Adipocyte (in vitro differentiated cells): ENCODE measurements at regions not wholly inside any gene's neighbourhood (a gene's known extent, or its start where the extent isn't known, plus 50 kb on each side); places are given as distances from the start of the nearest gene placed in this dataset.

ENCODE experiments used
- DNase-seq: peaks from one replicate; pipeline ENCODE4 v3.0.0-alpha.2; 2015; ENCODE audit warnings: low read depth
- H3K27me3 ChIP-seq: replicated peaks from 2 replicates; pipeline ENCODE4 v1.7.0; 2013; ENCODE audit warnings: mild to moderate bottlenecking, low read length, moderate library complexity; ENCODE audit not compliant: control insufficient read depth, insufficient read depth
- H3K36me3 ChIP-seq: 2 replicates; pipeline ENCODE4 v1.7.0; 2013; ENCODE audit warnings: low read length, mild to moderate bottlenecking, moderate library complexity; ENCODE audit not compliant: control insufficient read depth, insufficient read depth, severe bottlenecking
- H3K4me1 ChIP-seq: 2 replicates; pipeline ENCODE4 v1.7.0; 2013; ENCODE audit warnings: mild to moderate bottlenecking, low read length, moderate library complexity; ENCODE audit not compliant: control insufficient read depth, insufficient read depth
- H3K4me3 ChIP-seq: 2 replicates; pipeline ENCODE4 v1.7.0; 2013; ENCODE audit warnings: mild to moderate bottlenecking, low read length, moderate library complexity
- H3K9ac ChIP-seq: 2 replicates; pipeline ENCODE4 v1.7.0; 2013; ENCODE audit warnings: mild to moderate bottlenecking, low read length, moderate library complexity
- H3K9me3 ChIP-seq: 2 replicates; pipeline ENCODE4 v1.7.0; 2013; ENCODE audit warnings: mild to moderate bottlenecking, low read length, moderate library complexity; ENCODE audit not compliant: control insufficient read depth

DNA sequence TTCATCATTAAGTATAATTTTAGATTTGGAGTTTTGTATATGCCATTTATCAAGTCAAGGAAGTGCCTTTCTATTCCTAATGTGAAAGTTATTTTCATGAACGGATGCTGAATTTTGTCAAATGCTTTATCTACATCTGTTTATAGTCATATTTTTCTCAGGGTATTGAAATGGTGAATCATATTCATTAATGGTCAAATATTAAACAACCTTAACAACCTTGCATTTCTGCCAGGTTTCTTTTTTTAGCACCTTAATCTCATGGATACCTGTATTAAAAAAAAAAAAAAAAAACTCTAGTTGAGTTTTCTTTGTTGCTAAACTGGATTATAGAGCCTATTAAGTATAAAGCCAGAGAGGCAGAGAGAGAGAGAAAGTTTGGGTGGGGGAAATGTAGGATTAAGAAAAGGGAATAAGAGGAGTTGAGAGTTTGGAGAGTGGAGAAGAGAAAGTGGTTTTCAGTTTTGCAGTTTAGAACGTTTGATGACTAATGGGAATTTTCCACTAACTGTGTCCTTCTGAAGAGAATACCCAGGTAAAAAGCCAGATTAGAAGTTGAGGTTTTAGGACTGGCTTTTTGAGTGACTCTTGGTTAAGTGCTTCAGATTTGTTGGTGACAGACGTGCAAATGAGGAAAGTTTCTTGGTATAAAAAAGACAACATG is 305.0 kb downstream of the HLX start:
- Histone ChIP-seq H3K4me1 (no peaks in the 10 kb centered on the region), H3K4me3 (no peak overlapping the region), H3K9ac (no peak overlapping the region), H3K36me3 (no peaks in the 10 kb centered on the region), H3K9me3 (no peaks in the 10 kb centered on the region), H3K27me3 (no peaks in the 10 kb centered on the region)
- DNase-seq = no peak

DNA sequence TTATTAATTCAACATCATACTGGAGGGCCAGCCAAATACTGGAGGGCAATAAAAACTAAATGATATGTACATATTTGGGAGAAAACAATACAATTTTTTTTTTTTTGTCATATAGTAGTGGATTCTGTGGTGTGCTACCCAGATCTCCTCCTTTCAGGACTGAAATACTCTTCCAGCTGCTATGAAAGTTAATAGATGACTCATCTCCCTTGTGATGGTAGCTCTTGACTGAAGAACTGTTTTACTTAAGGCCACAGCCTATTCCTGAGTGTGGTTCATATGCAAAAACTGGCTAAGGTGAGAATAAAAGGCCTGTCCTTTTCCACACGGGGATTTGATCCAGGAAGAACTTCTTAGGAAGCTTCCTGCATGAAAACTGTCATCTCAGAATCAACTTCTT is 307.9 kb downstream of the HLX start:
- H3K9me3 ChIP-seq = no peaks in the 10 kb centered on the region

DNA sequence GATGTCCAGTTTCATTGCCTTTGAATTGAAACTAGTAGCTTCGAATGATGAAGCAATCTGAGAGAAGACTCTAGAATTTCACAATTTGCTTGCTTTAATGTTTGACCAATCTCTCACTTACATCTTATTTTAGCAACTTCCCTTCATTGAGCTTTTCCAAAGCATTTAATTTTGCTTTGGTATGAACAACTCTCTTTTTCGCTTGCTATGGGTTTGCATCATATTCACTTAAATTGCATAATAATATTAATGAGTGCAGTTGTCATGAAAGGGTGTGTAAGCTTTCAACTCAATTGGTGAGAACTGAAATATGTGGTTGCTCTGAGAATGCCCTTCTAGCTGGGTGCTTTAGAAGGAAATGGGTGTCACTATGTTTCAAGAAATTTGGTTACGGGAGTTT is 309.2 kb downstream of the HLX start:
- DNase-seq = no peak
- Histone ChIP-seq H3K9me3 (no peaks in the 10 kb centered on the region), H3K36me3 (no peaks in the 10 kb centered on the region), H3K4me1 (no peaks in the 10 kb centered on the region), H3K9ac (no peak overlapping the region), H3K27me3 (no peaks in the 10 kb centered on the region), H3K4me3 (no peak overlapping the region)

More for the DNA sequence above, 307.9 kb downstream of the HLX start:
- Histone ChIP-seq H3K27me3 (no peaks in the 10 kb centered on the region), H3K36me3 (no peaks in the 10 kb centered on the region), H3K4me1 (no peaks in the 10 kb centered on the region), H3K9ac (no peak overlapping the region), H3K4me3 (no peak overlapping the region)
- no peak for DNase-seq

DNA sequence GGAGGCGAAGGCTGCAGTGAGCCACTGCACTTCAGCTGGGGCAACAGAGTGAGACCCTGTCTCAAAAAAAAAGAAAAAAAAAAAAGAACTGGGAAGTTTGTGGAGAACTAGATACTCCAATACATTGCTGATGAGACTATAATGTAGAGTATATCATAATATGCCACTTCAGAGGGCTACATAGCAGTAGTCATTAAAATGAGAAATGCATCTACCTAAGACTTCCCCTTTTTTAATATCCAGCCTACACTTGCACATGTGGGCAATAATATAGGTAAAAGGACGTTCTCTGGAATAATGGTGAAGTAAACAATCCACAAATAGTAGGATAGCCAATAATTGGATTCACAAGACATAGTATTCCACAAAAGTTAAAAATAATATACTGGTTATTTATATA is 311.0 kb downstream of the HLX start:
- no peak for DNase-seq
- no peak overlapping the region for H3K4me3 ChIP-seq
- H3K36me3 ChIP-seq = no peaks in the 10 kb centered on the region
- no peaks in the 10 kb centered on the region for H3K4me1 ChIP-seq
- H3K9me3 ChIP-seq = no peaks in the 10 kb centered on the region
- no peak overlapping the region for H3K9ac ChIP-seq
- H3K27me3 ChIP-seq = no peaks in the 10 kb centered on the region

GRCh38 chr1:221192055-221192454 is 312.8 kb downstream of the HLX start:
- H3K27me3 ChIP-seq = no peaks in the 10 kb centered on the region
- no peaks in the 10 kb centered on the region for H3K36me3 ChIP-seq

GRCh38 chr1:221200464-221200863 is 321.2 kb downstream of the HLX start:
- H3K9me3 ChIP-seq = peaks cover 7% of the 10 kb centered on the region
- H3K4me3 ChIP-seq = no peak overlapping the region
- H3K36me3 ChIP-seq = no peaks in the 10 kb centered on the region
- H3K9ac ChIP-seq = no peak overlapping the region
- no peaks in the 10 kb centered on the region for H3K27me3 ChIP-seq
- DNase-seq = no peak
- H3K4me1 ChIP-seq = peaks cover 16% of the 10 kb centered on the region

More at GRCh38 chr1:221192055-221192454, 312.8 kb downstream of the HLX start:
- no peak overlapping the region for H3K9ac ChIP-seq
- DNase-seq = no peak
- H3K4me3 ChIP-seq = no peak overlapping the region
- peaks cover 2% of the 10 kb centered on the region for H3K9me3 ChIP-seq
- H3K4me1 ChIP-seq = no peaks in the 10 kb centered on the region

GRCh38 chr1:221201773-221202172 is 322.5 kb downstream of the HLX start:
- peaks cover 16% of the 10 kb centered on the region for H3K4me1 ChIP-seq
- no peaks in the 10 kb centered on the region for H3K36me3 ChIP-seq
- H3K9ac ChIP-seq = no peak overlapping the region
- H3K4me3 ChIP-seq = no peak overlapping the region
- H3K27me3 ChIP-seq = no peaks in the 10 kb centered on the region
- peaks cover 7% of the 10 kb centered on the region for H3K9me3 ChIP-seq
- DNase-seq = no peak

DNA sequence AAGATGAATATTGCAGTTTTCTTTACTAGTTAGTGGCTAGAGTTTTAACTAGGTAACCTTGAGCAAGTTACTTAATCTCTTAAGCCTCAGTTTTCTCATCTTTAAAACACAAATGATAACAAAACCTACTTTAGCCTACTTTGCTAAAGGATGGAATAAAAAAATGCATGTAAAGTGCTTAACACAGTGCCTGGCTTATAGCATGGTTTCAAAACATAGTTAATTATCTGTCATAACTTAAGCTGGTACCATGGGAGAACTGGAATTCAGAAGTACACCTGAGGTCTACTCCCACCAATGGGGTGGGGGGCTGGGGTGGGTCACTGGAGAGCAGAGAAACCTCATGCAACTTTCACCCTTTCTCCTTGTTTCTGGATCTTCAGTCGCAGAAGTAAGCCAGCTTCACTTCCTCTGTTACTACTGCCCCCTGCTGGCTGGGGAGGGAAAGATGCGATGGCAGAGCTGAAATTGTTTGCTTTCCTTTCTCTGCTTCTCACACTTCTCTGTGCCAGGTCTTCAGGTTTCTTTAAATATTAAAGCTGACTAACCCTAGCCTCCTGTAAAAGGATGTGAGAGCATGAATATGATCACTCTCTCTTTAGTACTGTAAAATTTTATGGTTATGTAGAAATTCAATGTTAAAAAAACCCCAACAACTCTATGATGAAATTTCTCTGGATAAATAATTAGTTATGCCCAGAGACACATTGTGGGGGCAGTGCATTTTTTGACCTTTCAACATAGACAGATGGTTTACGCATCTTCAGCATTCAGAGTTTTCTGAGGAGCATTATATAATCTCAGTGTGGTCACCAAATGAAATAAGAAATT is 324.2 kb downstream of the HLX start:
- no peak overlapping the region for H3K9ac ChIP-seq
- DNase-seq = peak; percentile 92
- no peaks in the 10 kb centered on the region for H3K36me3 ChIP-seq
- H3K4me1 ChIP-seq = peaks cover 16% of the 10 kb centered on the region
- H3K9me3 ChIP-seq = no peaks in the 10 kb centered on the region
- H3K27me3 ChIP-seq = no peaks in the 10 kb centered on the region
- H3K4me3 ChIP-seq = no peak overlapping the region

DNA sequence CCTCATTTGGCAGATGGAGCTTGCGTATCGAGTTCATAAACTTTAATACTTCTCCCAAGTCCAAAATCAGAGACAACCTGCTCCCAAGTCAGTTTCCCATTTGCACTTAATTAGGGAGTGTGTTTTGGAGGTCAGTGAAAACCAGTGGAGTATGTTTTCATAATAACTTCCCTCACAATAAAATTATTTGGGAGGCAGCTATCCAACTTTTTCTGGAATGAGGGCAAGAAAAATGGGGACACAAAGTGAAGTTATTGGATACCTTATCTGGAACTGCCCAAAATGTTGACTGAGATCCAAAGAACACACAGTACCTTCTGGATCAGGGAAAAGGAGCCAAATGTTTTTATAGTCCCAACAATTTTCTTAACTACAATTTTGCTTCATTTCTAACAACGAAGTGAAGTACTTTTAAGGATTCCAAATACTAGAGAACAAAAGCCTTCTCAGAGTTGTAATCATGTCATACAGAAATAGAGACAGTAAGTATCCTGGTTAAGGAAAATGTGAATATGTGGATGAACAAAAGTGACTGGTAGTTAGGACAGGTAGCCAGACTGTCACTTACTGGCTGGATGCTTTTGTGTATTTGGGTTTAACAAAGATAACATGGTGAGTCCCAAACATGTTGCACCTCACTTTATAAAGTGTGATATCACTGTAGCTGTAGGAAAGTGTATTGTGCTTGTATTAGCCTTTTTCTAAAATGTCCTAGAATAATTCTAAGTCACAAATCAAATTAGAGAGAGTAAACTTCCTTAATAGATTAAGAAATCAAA is 325.0 kb downstream of the HLX start:
- peak; percentile 18 for DNase-seq
- Histone ChIP-seq H3K36me3 (no peaks in the 10 kb centered on the region), H3K27me3 (no peaks in the 10 kb centered on the region), H3K4me3 (no peak overlapping the region), H3K4me1 (peaks cover 16% of the 10 kb centered on the region), H3K9me3 (no peaks in the 10 kb centered on the region), H3K9ac (no peak overlapping the region)

- H3K36me3 ChIP-seq = no peaks in the 10 kb centered on the region
- no peaks in the 10 kb centered on the region for H3K9me3 ChIP-seq
- H3K27me3 ChIP-seq = no peaks in the 10 kb centered on the region
These were observed 326.8 kb downstream of the HLX start for GRCh38 chr1:221206076-221206475.

GRCh38 chr1:221212926-221213325 is 333.7 kb downstream of the HLX start:
- no peak overlapping the region for H3K9ac ChIP-seq
- no peaks in the 10 kb centered on the region for H3K4me1 ChIP-seq
- no peak overlapping the region for H3K4me3 ChIP-seq
- no peaks in the 10 kb centered on the region for H3K36me3 ChIP-seq
- no peak for DNase-seq
- no peaks in the 10 kb centered on the region for H3K9me3 ChIP-seq
- no peaks in the 10 kb centered on the region for H3K27me3 ChIP-seq

More at GRCh38 chr1:221206076-221206475, 326.8 kb downstream of the HLX start:
- DNase-seq = no peak
- H3K9ac ChIP-seq = no peak overlapping the region
- peaks cover 16% of the 10 kb centered on the region for H3K4me1 ChIP-seq
- H3K4me3 ChIP-seq = no peak overlapping the region
